Astrocyte (in vitro differentiated cells and primary cell): ENCODE measurements at regions not wholly inside any gene's neighbourhood (a gene's known extent, or its start where the extent isn't known, plus 50 kb on each side); places are given as distances from the start of the nearest gene placed in this dataset.

Experiments used
- DNase-seq: peaks from one replicate; pipeline ENCODE4 v3.0.0-alpha.2; 2010; ENCODE audit warnings: low read depth
- FAIRE-seq: peaks from 2 replicates; lab custom pipeline; 2011; peaks lifted over from hg19 to GRCh38; lab: Jason Lieb, UNC
- H2AFZ ChIP-seq: 2 replicates; pipeline ENCODE4 v1.6.0; 2012; ENCODE audit warnings: low read depth, low read length, inconsistent platforms
- H3K27ac ChIP-seq: 2 replicates; pipeline ENCODE4 v1.5.1; 2011; ENCODE audit warnings: low read depth, low read length, inconsistent platforms
- H3K27me3 ChIP-seq: 2 replicates; pipeline ENCODE4 v1.6.0; 2011; ENCODE audit warnings: low read length, inconsistent platforms; ENCODE audit not compliant: insufficient read depth
- H3K36me3 ChIP-seq: 2 replicates; pipeline ENCODE4 v1.5.1; 2011; ENCODE audit warnings: low read length, inconsistent platforms; ENCODE audit not compliant: insufficient read depth
- H3K4me1 ChIP-seq: 2 replicates; pipeline ENCODE4 v1.5.1; 2011; ENCODE audit warnings: low read length, inconsistent platforms; ENCODE audit not compliant: insufficient read depth
- H3K4me2 ChIP-seq: 2 replicates; pipeline ENCODE4 v1.6.0; 2012; ENCODE audit warnings: low read length, inconsistent platforms
- H3K4me3 ChIP-seq: 2 replicates; pipeline ENCODE4 v1.5.1; 2011; ENCODE audit warnings: low read depth, mild to moderate bottlenecking, low read length, inconsistent platforms; ENCODE audit not compliant: insufficient read depth
- H3K79me2 ChIP-seq: 2 replicates; pipeline ENCODE4 v1.6.0; 2012; ENCODE audit warnings: mild to moderate bottlenecking, low read length, inconsistent platforms; ENCODE audit not compliant: insufficient read depth
- H3K9ac ChIP-seq: 2 replicates; pipeline ENCODE4 v1.6.0; 2012; ENCODE audit warnings: mild to moderate bottlenecking, low read length, inconsistent platforms
- H3K9me3 ChIP-seq: 2 replicates; pipeline ENCODE4 v1.5.1; 2012; ENCODE audit warnings: low read depth, mild to moderate bottlenecking, low read length, inconsistent platforms; ENCODE audit not compliant: insufficient read depth
- H4K20me1 ChIP-seq: 2 replicates; pipeline ENCODE4 v1.6.0; 2012; ENCODE audit warnings: low read length, inconsistent platforms; ENCODE audit not compliant: insufficient read depth
- H3K27ac Mint-ChIP-seq: one replicate; pipeline ENCODE4 v1.8.0; 2021; ENCODE audit warnings: mild to moderate bottlenecking, mixed read lengths; ENCODE audit not compliant: unreplicated experiment
- H3K27me3 Mint-ChIP-seq: one replicate; pipeline ENCODE4 v1.8.0; 2021; ENCODE audit warnings: low read depth, mixed read lengths; ENCODE audit not compliant: unreplicated experiment
- H3K36me3 Mint-ChIP-seq: one replicate; pipeline ENCODE4 v1.8.0; 2021; ENCODE audit warnings: low read depth, mixed read lengths; ENCODE audit not compliant: unreplicated experiment
- H3K4me1 Mint-ChIP-seq: one replicate; pipeline ENCODE4 v1.8.0; 2021; ENCODE audit warnings: low read depth, mixed read lengths; ENCODE audit not compliant: unreplicated experiment
- H3K4me3 Mint-ChIP-seq: one replicate; pipeline ENCODE4 v1.8.0; 2021; ENCODE audit warnings: mild to moderate bottlenecking, moderate library complexity, mixed read lengths; ENCODE audit not compliant: unreplicated experiment
- H3K9me3 Mint-ChIP-seq: one replicate; pipeline ENCODE4 v1.8.0; 2021; ENCODE audit warnings: mild to moderate bottlenecking, mixed read lengths; ENCODE audit not compliant: unreplicated experiment
- CTCF ChIP-seq: IDR thresholded peaks from 2 replicates; pipeline ENCODE4 v1.5.1; 2011; ENCODE audit warnings: low read depth, mild to moderate bottlenecking, inconsistent platforms, low read length, moderate library complexity; ENCODE audit not compliant: insufficient read depth
- EZH2 ChIP-seq: IDR thresholded peaks from 2 replicates; pipeline ENCODE4 v1.6.1; 2012; ENCODE audit warnings: mild to moderate bottlenecking, low read length, inconsistent platforms; ENCODE audit not compliant: insufficient read depth

- no peak for FAIRE-seq
- H3K4me3 Mint-ChIP-seq, result no peak overlapping the region
- Histone ChIP-seq H3K9me3 (no peaks in the 10 kb centered on the region), H3K4me1 (no peaks in the 10 kb centered on the region), H3K79me2 (no peaks in the 10 kb centered on the region), H3K36me3 (no peaks in the 10 kb centered on the region), H3K9ac (no peak overlapping the region), H3K27me3 (no peaks in the 10 kb centered on the region), H3K4me3 (no peak overlapping the region), H3K4me2 (no peak overlapping the region), H4K20me1 (no peaks in the 10 kb centered on the region), H3K27ac (no peak overlapping the region), H2AFZ (no peak overlapping the region)
- no peak for DNase-seq
- no peak for TF ChIP-seq CTCF
- TF ChIP-seq EZH2, result no peak
- H3K36me3 Mint-ChIP-seq, result no peaks in the 10 kb centered on the region
- H3K4me1 Mint-ChIP-seq, result no peaks in the 10 kb centered on the region
- peaks cover 48% of the 10 kb centered on the region for H3K27me3 Mint-ChIP-seq
- H3K9me3 Mint-ChIP-seq, result peaks cover 7% of the 10 kb centered on the region
- no peak overlapping the region for H3K27ac Mint-ChIP-seq
Observed at GRCh38 chr9:93813221-93814076, 141.7 kb downstream of the BARX1 start.

GRCh38 chr9:93812410-93812668 is 142.8 kb downstream of the BARX1 start:
- H4K20me1 ChIP-seq, result no peaks in the 10 kb centered on the region
- H2AFZ ChIP-seq, result no peak overlapping the region
- Mint-ChIP-seq H3K4me1 (no peaks in the 10 kb centered on the region), H3K27ac (no peak overlapping the region), H3K36me3 (no peaks in the 10 kb centered on the region), H3K27me3 (peaks cover 42% of the 10 kb centered on the region), H3K9me3 (peaks cover 7% of the 10 kb centered on the region), H3K4me3 (no peak overlapping the region)
- H3K36me3 ChIP-seq, result no peaks in the 10 kb centered on the region
- FAIRE-seq (no peak), DNase-seq (no peak)
- no peaks in the 10 kb centered on the region for H3K9me3 ChIP-seq
- H3K4me3 ChIP-seq, result no peak overlapping the region
- no peak overlapping the region for H3K9ac ChIP-seq
- TF ChIP-seq CTCF (no peak), EZH2 (no peak)
- H3K27me3 ChIP-seq, result no peaks in the 10 kb centered on the region
- no peaks in the 10 kb centered on the region for H3K79me2 ChIP-seq
- no peak overlapping the region for H3K27ac ChIP-seq
- no peak overlapping the region for H3K4me2 ChIP-seq
- no peaks in the 10 kb centered on the region for H3K4me1 ChIP-seq
